ENCODE measurements at regions not wholly inside any gene's neighbourhood (a gene's known extent, or its start where the extent isn't known, plus 50 kb on each side); places are given as distances from the start of the nearest gene placed in this dataset.

DNA sequence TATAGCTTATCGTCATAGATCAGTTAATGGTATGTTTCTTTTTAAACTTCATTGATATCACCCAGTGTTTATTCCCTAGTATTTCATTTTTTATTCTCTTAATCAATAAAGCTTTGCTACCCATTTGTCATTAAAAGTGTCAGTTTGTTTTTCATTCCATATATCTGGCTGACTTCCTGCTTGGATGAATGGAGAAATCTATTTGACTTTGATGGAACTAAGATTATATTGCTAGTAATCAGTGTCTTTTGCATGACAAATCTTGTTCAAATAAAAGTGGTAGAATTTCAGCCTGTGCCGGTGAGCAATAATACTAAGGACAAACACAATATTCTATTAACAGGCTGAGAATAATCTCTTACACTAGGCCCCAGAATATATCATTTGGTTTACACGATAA is 203.3 kb downstream of the SEC23IP start (continued):
- TF ChIP-seq, protein P1, sequence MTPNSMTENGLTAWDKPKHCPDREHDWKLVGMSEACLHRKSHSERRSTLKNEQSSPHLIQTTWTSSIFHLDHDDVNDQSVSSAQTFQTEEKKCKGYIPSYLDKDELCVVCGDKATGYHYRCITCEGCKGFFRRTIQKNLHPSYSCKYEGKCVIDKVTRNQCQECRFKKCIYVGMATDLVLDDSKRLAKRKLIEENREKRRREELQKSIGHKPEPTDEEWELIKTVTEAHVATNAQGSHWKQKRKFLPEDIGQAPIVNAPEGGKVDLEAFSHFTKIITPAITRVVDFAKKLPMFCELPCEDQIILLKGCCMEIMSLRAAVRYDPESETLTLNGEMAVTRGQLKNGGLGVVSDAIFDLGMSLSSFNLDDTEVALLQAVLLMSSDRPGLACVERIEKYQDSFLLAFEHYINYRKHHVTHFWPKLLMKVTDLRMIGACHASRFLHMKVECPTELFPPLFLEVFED (CRISPR knock-in tag; conservative IDR thresholded peaks at IDR 0.05), result no peak
- TF ChIP-seq PHB2 (IDR thresholded peaks at IDR 0.05; ENCODE audit: low read depth) (no peak), CBX8 (IDR thresholded peaks at IDR 0.05; ENCODE audit: borderline replicate concordance, extremely low read depth, low read depth, low read length, poor library complexity, severe bottlenecking) (no peak)

DNA sequence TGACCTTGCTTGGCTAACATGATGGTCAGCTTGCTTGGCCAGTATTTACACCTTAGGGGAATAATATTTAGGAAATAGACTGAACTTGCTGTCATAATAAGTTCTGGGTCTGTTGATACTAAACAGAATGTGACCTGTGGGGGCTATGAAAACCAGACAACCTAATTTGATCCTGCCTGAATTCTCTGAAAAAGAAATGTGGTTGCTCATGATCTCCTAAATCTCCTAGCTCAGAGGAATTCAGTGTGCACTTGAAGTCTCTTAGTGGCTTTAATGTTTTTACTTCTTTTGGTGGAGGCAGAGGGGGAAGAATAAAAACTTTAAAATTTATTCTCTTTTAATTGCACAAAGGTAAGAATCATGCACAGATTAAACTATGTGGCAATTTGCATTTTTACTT is 205.2 kb downstream of the SEC23IP start:
- BruUV-seq (replicated peaks), result no TSS peak
- POLR2A ChIA-PET, result interaction anchor here (0.6 kb wide), 1 partner anchor 50 kb away, joined by 3 read pairs; no protein-coding TSS in a partner anchor
- Histone ChIP-seq H3K27me3 (ENCODE audit: control insufficient read depth in 2 of 2, insufficient read depth in 2 of 2, low read length in 2 of 2) (no peaks in the 10 kb centered on the region), H3K9me1 (ENCODE audit: control insufficient read depth, insufficient read depth, low read length) (no peaks in the 10 kb centered on the region), H3K4me2 (ENCODE audit: insufficient read depth, low read length) (no peak overlapping the region), H4K20me1 (replicated peaks; ENCODE audit: control insufficient read depth, insufficient read depth, low read length) (no peaks in the 10 kb centered on the region), H2AFZ (ENCODE audit: low read depth, low read length) (no peak overlapping the region), H3K27ac (ENCODE audit: extremely low read depth, low read depth, low read length) (no peak overlapping the region), H3K9me3 (replicated peaks; ENCODE audit: control insufficient read depth, insufficient read depth, low read depth, low read length) (no peaks in the 10 kb centered on the region), H3K4me1 (replicated peaks in 1 of 2; ENCODE audit: control insufficient read depth in 2 of 2, insufficient read depth in 2 of 2, low read length in 2 of 2) (no peaks in the 10 kb centered on the region), H3K4me3 (no peak overlapping the region), H3K79me2 (ENCODE audit: control insufficient read depth, insufficient read depth, low read length) (no peaks in the 10 kb centered on the region), H3K9ac (ENCODE audit: insufficient read depth in 1 of 2, low read depth in 2 of 2, low read length in 2 of 2) (no peak overlapping the region), H3K36me3 (ENCODE audit: control insufficient read depth, insufficient read depth, low read length) (no peaks in the 10 kb centered on the region)
- no peak for ATAC-seq
- DNase-seq (ENCODE audit: extremely low read depth in 1 of 4, low spot score in 3 of 4), result no peak
- intact Hi-C loops (cut with micrococcal nuclease) (no loop called here), in situ Hi-C loops (cut with MboI) (no loop called here)
- no peak for FAIRE-seq
- CTCF ChIA-PET (ENCODE audit: low intra/inter-chr PET ratio), result no interaction called here
- no peak for TF ChIP-seq HLTF (IDR thresholded peaks at IDR 0.05)
